Endothelial cell (in vitro differentiated cells): ENCODE measurements at regions not wholly inside any gene's neighbourhood (a gene's known extent, or its start where the extent isn't known, plus 50 kb on each side); places are given as distances from the start of the nearest gene placed in this dataset.

Experiments
- DNase-seq: peaks from one replicate; pipeline ENCODE4 v3.0.0; 2021; ENCODE audit warnings: low spot score
- H3K27ac Mint-ChIP-seq: one replicate; pipeline ENCODE4 v1.8.0; 2021; ENCODE audit warnings: mixed read lengths, inconsistent platforms; ENCODE audit not compliant: unreplicated experiment
- H3K27me3 Mint-ChIP-seq: one replicate; pipeline ENCODE4 v1.8.0; 2021; ENCODE audit warnings: mild to moderate bottlenecking, moderate library complexity, mixed read lengths, inconsistent platforms; ENCODE audit not compliant: unreplicated experiment
- H3K36me3 Mint-ChIP-seq: one replicate; pipeline ENCODE4 v1.8.0; 2021; ENCODE audit warnings: mild to moderate bottlenecking, low read depth, mixed read lengths, inconsistent platforms; ENCODE audit not compliant: unreplicated experiment
- H3K4me1 Mint-ChIP-seq: one replicate; pipeline ENCODE4 v1.8.0; 2021; ENCODE audit warnings: mild to moderate bottlenecking, mixed read lengths, inconsistent platforms; ENCODE audit not compliant: unreplicated experiment
- H3K4me3 Mint-ChIP-seq: one replicate; pipeline ENCODE4 v1.8.0; 2021; ENCODE audit warnings: mild to moderate bottlenecking, mixed read lengths, inconsistent platforms; ENCODE audit not compliant: unreplicated experiment
- H3K9me3 Mint-ChIP-seq: one replicate; pipeline ENCODE4 v1.8.0; 2021; ENCODE audit warnings: mixed read lengths, inconsistent platforms; ENCODE audit not compliant: unreplicated experiment
- CTCF ChIP-seq: fragments of 200-600 bp; sonication (generic); IDR thresholded peaks from one replicate; pipeline ENCODE4 v1.5.0; 2021; ENCODE audit warnings: antibody characterized with exemption; ENCODE audit not compliant: unreplicated experiment

- DNase-seq = no peak
- TF ChIP-seq CTCF = no peak
- no peaks in the 10 kb centered on the region for H3K9me3 Mint-ChIP-seq
- H3K4me1 Mint-ChIP-seq = no peaks in the 10 kb centered on the region
- H3K27ac Mint-ChIP-seq = no peak overlapping the region
- no peak overlapping the region for H3K4me3 Mint-ChIP-seq
- H3K36me3 Mint-ChIP-seq = no peaks in the 10 kb centered on the region
- H3K27me3 Mint-ChIP-seq = no peaks in the 10 kb centered on the region
These were observed 639.5 kb upstream of the GOT2 start for GRCh38 chr16:59373632-59374031.

- Mint-ChIP-seq H3K27ac (no peak overlapping the region), H3K27me3 (no peaks in the 10 kb centered on the region), H3K9me3 (no peaks in the 10 kb centered on the region), H3K4me3 (no peak overlapping the region), H3K36me3 (no peaks in the 10 kb centered on the region), H3K4me1 (no peaks in the 10 kb centered on the region)
- TF ChIP-seq CTCF = no peak
- no peak for DNase-seq
These were observed 636.6 kb upstream of the GOT2 start for GRCh38 chr16:59370717-59371116.

GRCh38 chr16:59369523-59369922 is 635.4 kb upstream of the GOT2 start:
- H3K36me3 Mint-ChIP-seq = no peaks in the 10 kb centered on the region

GRCh38 chr16:59368586-59368985 is 634.5 kb upstream of the GOT2 start:
- Mint-ChIP-seq H3K4me1 (no peaks in the 10 kb centered on the region), H3K27me3 (no peaks in the 10 kb centered on the region), H3K27ac (no peak overlapping the region), H3K4me3 (no peak overlapping the region), H3K36me3 (no peaks in the 10 kb centered on the region), H3K9me3 (no peaks in the 10 kb centered on the region)
- DNase-seq = no peak
- no peak for TF ChIP-seq CTCF

More at GRCh38 chr16:59369523-59369922, 635.4 kb upstream of the GOT2 start:
- Mint-ChIP-seq H3K27me3 (no peaks in the 10 kb centered on the region), H3K4me1 (no peaks in the 10 kb centered on the region), H3K27ac (no peak overlapping the region), H3K9me3 (no peaks in the 10 kb centered on the region), H3K4me3 (no peak overlapping the region)
- no peak for TF ChIP-seq CTCF
- DNase-seq = no peak

- Mint-ChIP-seq H3K4me1 (peaks cover 7% of the 10 kb centered on the region), H3K9me3 (no peaks in the 10 kb centered on the region), H3K36me3 (no peaks in the 10 kb centered on the region), H3K27ac (no peak overlapping the region), H3K27me3 (no peaks in the 10 kb centered on the region), H3K4me3 (no peak overlapping the region)
- TF ChIP-seq CTCF = no peak
- DNase-seq = no peak
These were observed 622.6 kb upstream of the GOT2 start for GRCh38 chr16:59356709-59357108.
